ENCODE measurements at regions not wholly inside any gene's neighbourhood (a gene's known extent, or its start where the extent isn't known, plus 50 kb on each side); places are given as distances from the start of the nearest gene placed in this dataset.

- H3K4me3 Mint-ChIP-seq = no peak overlapping the region
- peaks cover 0 to 2% (median 1%) of the 10 kb centered on the region in 3 donors for H3K27me3 Mint-ChIP-seq (ENCODE audit: low read depth in 3 of 3)
- H3K36me3 Mint-ChIP-seq = no peaks in the 10 kb centered on the region
- H3K27me3 ChIP-seq (ENCODE audit: control insufficient read depth in 2 of 2, insufficient read depth in 2 of 2, low read length in 2 of 2) = no peaks in the 10 kb centered on the region
- no peak overlapping the region for H3K4me3 ChIP-seq (replicated peaks in 1 of 3; ENCODE audit: low read depth in 2 of 3, low read length in 3 of 3)
- no peaks in the 10 kb centered on the region for H4K20me1 ChIP-seq (ENCODE audit: insufficient read depth, low read length)
- no peaks in the 10 kb centered on the region for H3K79me2 ChIP-seq (ENCODE audit: insufficient read depth, low read length)
- intact Hi-C loops (cut with micrococcal nuclease) = no loop called here
- no peak overlapping the region for H3K9ac ChIP-seq (ENCODE audit: insufficient read depth, low read length, poor library complexity, severe bottlenecking)
- H3K4me2 ChIP-seq (replicated peaks; ENCODE audit: extremely low read depth, low read length, poor library complexity, severe bottlenecking) = no peak overlapping the region
- H3K27ac ChIP-seq (ENCODE audit: low read depth in 1 of 2, low read length in 2 of 2) = no peak overlapping the region
- peaks cover 0 to 5% (median 2%) of the 10 kb centered on the region in 7 donors for H3K9me3 Mint-ChIP-seq
- no peak overlapping the region for H2AFZ ChIP-seq (ENCODE audit: insufficient read depth, low read depth, low read length, poor library complexity, severe bottlenecking)
- 63% methylated on average over 2 of the region's 6 CpGs for WGBS (ENCODE audit: insufficient coverage)
- TF ChIP-seq CTCF (IDR thresholded peaks at IDR 0.05) = no peak
- H3K36me3 ChIP-seq (replicated peaks in 1 of 2; ENCODE audit: control insufficient read depth in 1 of 2, insufficient read depth in 2 of 2, low read length in 2 of 2) = no peaks in the 10 kb centered on the region
- H3K9me3 ChIP-seq (replicated peaks in 1 of 2; ENCODE audit: control insufficient read depth in 1 of 2, insufficient read depth in 1 of 2, low read length in 2 of 2) = no peaks in the 10 kb centered on the region
- H3K4me1 ChIP-seq (ENCODE audit: control insufficient read depth in 1 of 2, insufficient read depth in 2 of 2, low read length in 2 of 2) = no peaks in the 10 kb centered on the region
- no peaks in the 10 kb centered on the region for H3K4me1 Mint-ChIP-seq
- DNase-seq = no peak
- no peak overlapping the region for H3K27ac Mint-ChIP-seq
Measured at GRCh38 chr18:71068338-71068737, 779.5 kb downstream of the SOCS6 start.

GRCh38 chr18:71049893-71050292, 761.0 kb downstream of the SOCS6 start:
- no peaks in the 10 kb centered on the region for H3K4me1 Mint-ChIP-seq
- H2AFZ ChIP-seq (ENCODE audit: insufficient read depth, low read depth, low read length, poor library complexity, severe bottlenecking) = no peak overlapping the region
- no peaks in the 10 kb centered on the region for H3K36me3 ChIP-seq (replicated peaks in 1 of 2; ENCODE audit: control insufficient read depth in 1 of 2, insufficient read depth in 2 of 2, low read length in 2 of 2)
- H3K4me3 Mint-ChIP-seq = no peak overlapping the region
- H3K36me3 Mint-ChIP-seq = no peaks in the 10 kb centered on the region
- no peak overlapping the region for H3K4me2 ChIP-seq (replicated peaks; ENCODE audit: extremely low read depth, low read length, poor library complexity, severe bottlenecking)
- H3K9me3 ChIP-seq (replicated peaks in 1 of 2; ENCODE audit: control insufficient read depth in 1 of 2, insufficient read depth in 1 of 2, low read length in 2 of 2) = no peaks in the 10 kb centered on the region
- DNase-seq = no peak
- no peak for TF ChIP-seq CTCF (IDR thresholded peaks at IDR 0.05)
- H3K4me3 ChIP-seq (replicated peaks in 1 of 3; ENCODE audit: low read depth in 2 of 3, low read length in 3 of 3) = no peak overlapping the region
- H3K27me3 Mint-ChIP-seq (ENCODE audit: low read depth in 3 of 3) = peaks cover 0 to 2% (median 0%) of the 10 kb centered on the region in 3 donors
- intact Hi-C loops (cut with micrococcal nuclease) = no loop called here
- no peaks in the 10 kb centered on the region for H4K20me1 ChIP-seq (ENCODE audit: insufficient read depth, low read length)
- H3K27ac ChIP-seq (ENCODE audit: low read depth in 1 of 2, low read length in 2 of 2) = no peak overlapping the region
- no peaks in the 10 kb centered on the region for H3K27me3 ChIP-seq (ENCODE audit: control insufficient read depth in 2 of 2, insufficient read depth in 2 of 2, low read length in 2 of 2)
- H3K27ac Mint-ChIP-seq = no peak overlapping the region
- H3K9ac ChIP-seq (ENCODE audit: insufficient read depth, low read length, poor library complexity, severe bottlenecking) = no peak overlapping the region
- peaks cover 0 to 4% (median 0%) of the 10 kb centered on the region in 7 donors for H3K9me3 Mint-ChIP-seq
- WGBS (ENCODE audit: insufficient coverage) = no CpG with 5 or more reads among the region's 1 CpG
- H3K79me2 ChIP-seq (ENCODE audit: insufficient read depth, low read length) = no peaks in the 10 kb centered on the region
- no peaks in the 10 kb centered on the region for H3K4me1 ChIP-seq (ENCODE audit: control insufficient read depth in 1 of 2, insufficient read depth in 2 of 2, low read length in 2 of 2)

All from CD14-positive monocyte (primary cell).